T-cell (primary cell): ENCODE measurements at regions not wholly inside any gene's neighbourhood (a gene's known extent, or its start where the extent isn't known, plus 50 kb on each side); places are given as distances from the start of the nearest gene placed in this dataset.

Experiments used
- ATAC-seq, 4 experiments: fragments of 200-7000 bp in 3 of 4; fragments of 150-1000 bp in 1 of 4; cut with Tn5 transposase; replicated peaks in 1 of 4; 1 replicate in 3 of 4; 2 replicates in 1 of 4; pipeline ENCODE4 v1.10.0; 2021; ENCODE audit warnings: moderate library complexity in 3 of 4, mild to moderate bottlenecking in 2 of 4, moderate number of reproducible peaks in 1 of 4
- CTCF ChIA-PET, 2 donors: fragments of 300-600 bp; sonication (Branson Sonifier 250); formaldehyde crosslinking; loops; one replicate each; lab custom pipeline; 2022; ENCODE audit warnings: antibody characterized with exemption in 2 of 2; lab: Charles Lee
- POLR2A ChIA-PET, 2 donors: fragments of 300-600 bp; sonication (Branson Sonifier 250); formaldehyde crosslinking; loops; one replicate each; lab custom pipeline; 2022; ENCODE audit warnings: antibody characterized with exemption in 2 of 2; lab: Charles Lee
- DNase-seq, 35 experiments: peaks; one replicate each; pipeline versions ENCODE4 v3.0.0 to v3.0.0-alpha.2; 2013 to 2023
- H3K27ac ChIP-seq: one replicate; pipeline ENCODE4 v1.5.1; 2013; ENCODE audit warnings: low read length
- H3K27me3 ChIP-seq, 2 experiments: replicated peaks in 1 of 2; 1 replicate in 1 of 2; 2 replicates in 1 of 2; pipeline versions ENCODE4 v1.6.1 to v1.7.0; 2013; ENCODE audit warnings: low read length in 1 of 2, mixed read lengths in 1 of 2; ENCODE audit not compliant: control insufficient read depth in 2 of 2, insufficient read depth in 2 of 2; ENCODE audit errors: extremely low read depth in 1 of 2
- H3K36me3 ChIP-seq, 2 donors: 1 replicate in 1 of 2; 2 replicates in 1 of 2; pipeline versions ENCODE4 v1.6.1 to v1.7.0; 2013; ENCODE audit warnings: low read length in 1 of 2; ENCODE audit not compliant: control insufficient read depth in 2 of 2, insufficient read depth in 1 of 2; ENCODE audit errors: extremely low read depth in 1 of 2
- H3K4me1 ChIP-seq, 2 experiments: 1 replicate in 1 of 2; 2 replicates in 1 of 2; pipeline versions ENCODE4 v1.6.1 to v1.7.0; 2013; ENCODE audit warnings: low read length in 2 of 2, mixed read lengths in 1 of 2; ENCODE audit not compliant: insufficient read depth in 2 of 2, control insufficient read depth in 1 of 2; ENCODE audit errors: extremely low read depth in 1 of 2
- H3K4me3 ChIP-seq, 2 donors: 1 replicate in 1 of 2; 2 replicates in 1 of 2; pipeline versions ENCODE4 v1.5.1 to v1.7.0; 2013; ENCODE audit warnings: mild to moderate bottlenecking in 2 of 2, low read length in 1 of 2, moderate library complexity in 1 of 2; ENCODE audit not compliant: control insufficient read depth in 1 of 2; ENCODE audit errors: extremely low read depth in 1 of 2
- H3K9me3 ChIP-seq: 2 replicates; pipeline ENCODE4 v1.7.0; 2013
- H3K27ac Mint-ChIP-seq, 2 donors: one replicate each; pipeline ENCODE4 v1.8.0; 2020 to 2021; ENCODE audit warnings: mild to moderate bottlenecking in 2 of 2, mixed read lengths in 2 of 2
- H3K27me3 Mint-ChIP-seq, 2 donors: one replicate each; pipeline ENCODE4 v1.8.0; 2021 to 2022; ENCODE audit warnings: mixed read lengths in 2 of 2
- H3K36me3 Mint-ChIP-seq: one replicate; pipeline ENCODE4 v1.8.0; 2021; ENCODE audit warnings: mixed read lengths
- H3K4me1 Mint-ChIP-seq, 3 donors: one replicate each; pipeline ENCODE4 v1.8.0; 2020 to 2022; ENCODE audit warnings: mixed read lengths in 3 of 3, mild to moderate bottlenecking in 1 of 3
- H3K4me3 Mint-ChIP-seq, 3 donors: one replicate each; pipeline ENCODE4 v1.8.0; 2020 to 2022; ENCODE audit warnings: mild to moderate bottlenecking in 3 of 3, mixed read lengths in 3 of 3, moderate library complexity in 3 of 3
- H3K9me3 Mint-ChIP-seq, 3 donors: one replicate each; pipeline ENCODE4 v1.8.0; 2020 to 2022; ENCODE audit warnings: mixed read lengths in 3 of 3
- WGBS: methylation state at CpG from one replicate; pipeline ENCODE4 v1.1.5; 2013; ENCODE audit warnings: missing lambda C conversion rate; ENCODE audit not compliant: insufficient coverage; 5-methylcytosine and 5-hydroxymethylcytosine counted together

GRCh38 chr17:53649201-53649600 is 173.5 kb upstream of the KIF2B start:
- H3K27me3 ChIP-seq: no peaks in the 10 kb centered on the region
- ChIA-PET CTCF (no interaction called here), POLR2A (no interaction called here)
- Mint-ChIP-seq H3K36me3 (no peaks in the 10 kb centered on the region), H3K27ac (no peak overlapping the region), H3K9me3 (peaks cover 6 to 16% (median 12%) of the 10 kb centered on the region in 3 donors), H3K4me1 (no peaks in the 10 kb centered on the region), H3K4me3 (no peak overlapping the region), H3K27me3 (no peaks in the 10 kb centered on the region)
- ATAC-seq (no peak), DNase-seq (no peak)
- H3K27ac ChIP-seq: no peak overlapping the region
- H3K4me3 ChIP-seq: no peak overlapping the region
- no CpG with 5 or more reads among the region's 1 CpG for WGBS
- no peaks in the 10 kb centered on the region for H3K9me3 ChIP-seq
- H3K4me1 ChIP-seq: no peaks in the 10 kb centered on the region
- no peaks in the 10 kb centered on the region for H3K36me3 ChIP-seq

DNA sequence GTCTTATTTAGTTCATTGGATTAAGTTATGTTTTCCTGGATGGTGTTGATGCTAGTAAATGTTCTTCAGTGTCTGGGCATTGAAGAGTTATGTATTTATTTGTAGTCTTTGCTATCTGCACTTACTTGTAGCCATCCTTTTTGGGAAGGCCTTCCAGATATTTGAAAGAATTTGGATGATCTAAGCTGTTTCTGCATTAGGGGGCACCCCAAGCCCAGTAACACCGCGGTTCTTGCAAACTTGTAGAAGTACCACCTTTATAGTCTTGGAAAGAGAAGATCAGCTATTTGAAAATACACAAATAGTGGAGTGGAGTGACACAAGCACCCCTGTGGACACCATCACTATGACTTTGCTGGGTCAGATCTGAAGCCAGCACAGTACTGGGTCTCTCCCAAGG is 175.9 kb upstream of the KIF2B start:
- no peak overlapping the region for H3K27ac Mint-ChIP-seq
- Histone ChIP-seq H3K36me3 (no peaks in the 10 kb centered on the region), H3K4me1 (no peaks in the 10 kb centered on the region), H3K27me3 (no peaks in the 10 kb centered on the region), H3K4me3 (no peak overlapping the region), H3K9me3 (no peaks in the 10 kb centered on the region), H3K27ac (no peak overlapping the region)
- no peaks in the 10 kb centered on the region for H3K4me1 Mint-ChIP-seq
- CTCF ChIA-PET: no interaction called here
- ATAC-seq (no peak), DNase-seq (no peak)
- no CpG with 5 or more reads among the region's 2 CpGs for WGBS
- peaks cover 17 to 22% (median 22%) of the 10 kb centered on the region in 3 donors for H3K9me3 Mint-ChIP-seq
- H3K4me3 Mint-ChIP-seq: no peak overlapping the region
- POLR2A ChIA-PET: no interaction called here
- H3K36me3 Mint-ChIP-seq: no peaks in the 10 kb centered on the region
- no peaks in the 10 kb centered on the region for H3K27me3 Mint-ChIP-seq

DNA sequence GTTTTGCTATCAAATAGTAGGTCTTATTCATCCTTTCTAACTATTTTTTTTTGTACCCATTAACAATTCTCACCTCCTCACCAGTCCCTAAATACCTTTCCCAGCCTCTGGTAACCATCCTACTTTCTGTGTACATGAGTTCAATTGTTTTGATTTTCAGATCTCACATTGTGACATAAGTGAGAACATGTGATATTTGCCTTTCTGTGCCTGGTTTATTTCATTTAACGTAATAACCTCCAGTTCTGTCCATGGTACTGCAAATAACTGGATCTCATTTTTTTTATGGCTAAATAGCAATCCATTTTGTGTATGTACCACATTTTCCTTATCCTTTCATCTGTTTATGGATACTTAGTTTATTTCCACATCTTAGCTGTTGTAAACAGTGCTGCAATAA is 181.9 kb upstream of the KIF2B start:
- Histone ChIP-seq H3K4me1 (no peaks in the 10 kb centered on the region), H3K36me3 (no peaks in the 10 kb centered on the region), H3K9me3 (no peaks in the 10 kb centered on the region), H3K27ac (no peak overlapping the region), H3K27me3 (no peaks in the 10 kb centered on the region), H3K4me3 (no peak overlapping the region)
- CTCF ChIA-PET: no interaction called here
- no peaks in the 10 kb centered on the region for H3K27me3 Mint-ChIP-seq
- no peaks in the 10 kb centered on the region for H3K4me1 Mint-ChIP-seq
- no CpG with 5 or more reads among the region's 1 CpG for WGBS
- no peak for ATAC-seq
- no peak for DNase-seq
- no peak overlapping the region for H3K27ac Mint-ChIP-seq
- H3K4me3 Mint-ChIP-seq: no peak overlapping the region
- peaks cover 17 to 23% (median 21%) of the 10 kb centered on the region in 3 donors for H3K9me3 Mint-ChIP-seq
- no peaks in the 10 kb centered on the region for H3K36me3 Mint-ChIP-seq
- POLR2A ChIA-PET: no interaction called here

DNA sequence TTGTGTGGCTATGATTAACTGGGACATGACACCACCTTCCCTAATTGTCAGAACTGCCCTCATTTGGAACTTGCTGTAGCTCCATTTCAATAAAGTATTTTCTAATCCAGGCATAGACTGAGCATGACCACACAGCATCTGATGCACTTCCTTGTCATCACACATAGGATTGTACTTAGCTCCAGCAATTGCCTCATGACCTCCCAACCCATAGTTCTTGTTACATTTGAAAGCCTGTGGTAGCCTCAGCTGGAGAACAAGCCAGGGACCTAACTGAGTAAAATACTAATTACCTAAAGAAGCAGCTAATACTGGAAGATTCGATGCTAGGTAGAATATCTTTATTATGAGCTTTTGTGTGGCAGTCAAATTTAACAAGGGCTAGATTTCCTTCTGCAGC is 187.3 kb upstream of the KIF2B start:
- ATAC-seq (no peak), DNase-seq (no peak)
- peaks cover 2 to 10% (median 4%) of the 10 kb centered on the region in 3 donors for H3K9me3 Mint-ChIP-seq
- Histone ChIP-seq H3K4me3 (no peak overlapping the region), H3K27ac (no peak overlapping the region), H3K36me3 (no peaks in the 10 kb centered on the region), H3K4me1 (no peaks in the 10 kb centered on the region), H3K9me3 (no peaks in the 10 kb centered on the region), H3K27me3 (no peaks in the 10 kb centered on the region)
- WGBS: no CpG with 5 or more reads among the region's 1 CpG
- H3K4me1 Mint-ChIP-seq: no peaks in the 10 kb centered on the region
- H3K36me3 Mint-ChIP-seq: no peaks in the 10 kb centered on the region
- ChIA-PET POLR2A (no interaction called here), CTCF (no interaction called here)
- H3K27me3 Mint-ChIP-seq: no peaks in the 10 kb centered on the region
- H3K27ac Mint-ChIP-seq: no peak overlapping the region
- H3K4me3 Mint-ChIP-seq: no peak overlapping the region

DNA sequence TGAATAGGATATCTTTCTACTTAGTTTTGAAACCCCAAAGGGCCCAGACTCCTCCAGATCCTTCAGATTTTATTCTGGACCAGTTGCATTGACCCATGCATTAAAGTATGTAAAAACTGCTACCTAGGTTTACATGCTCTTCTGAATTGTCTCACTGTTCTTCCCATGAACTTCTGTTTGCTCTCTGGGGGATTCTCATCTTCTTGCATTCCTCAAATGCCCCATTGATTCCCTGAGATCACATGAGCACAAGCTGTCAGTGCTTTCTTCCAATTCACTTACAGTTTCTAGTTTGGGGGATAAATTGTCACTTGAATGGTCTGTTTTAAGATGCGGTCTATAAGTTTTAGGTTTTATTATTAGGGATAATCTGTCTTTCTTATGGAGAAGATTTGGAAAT is 188.9 kb upstream of the KIF2B start:
- Histone ChIP-seq H3K36me3 (no peaks in the 10 kb centered on the region), H3K9me3 (no peaks in the 10 kb centered on the region), H3K4me1 (no peaks in the 10 kb centered on the region), H3K27ac (no peak overlapping the region), H3K4me3 (no peak overlapping the region), H3K27me3 (no peaks in the 10 kb centered on the region)
- ChIA-PET POLR2A (no interaction called here), CTCF (no interaction called here)
- peaks cover 0 to 6% (median 4%) of the 10 kb centered on the region in 3 donors for H3K9me3 Mint-ChIP-seq
- no peak overlapping the region for H3K4me3 Mint-ChIP-seq
- DNase-seq (no peak), ATAC-seq (no peak)
- no peak overlapping the region for H3K27ac Mint-ChIP-seq
- no peaks in the 10 kb centered on the region for H3K4me1 Mint-ChIP-seq
- no peaks in the 10 kb centered on the region for H3K36me3 Mint-ChIP-seq
- no peaks in the 10 kb centered on the region for H3K27me3 Mint-ChIP-seq
- WGBS: no CpG with 5 or more reads among the region's 1 CpG

- H3K27ac Mint-ChIP-seq: no peak overlapping the region
- DNase-seq: no peak
- H3K4me3 ChIP-seq: no peak overlapping the region
- WGBS: 69% methylated on average over 3 of the region's 4 CpGs
- no peaks in the 10 kb centered on the region for H3K4me1 Mint-ChIP-seq
- H3K36me3 Mint-ChIP-seq: no peaks in the 10 kb centered on the region
- POLR2A ChIA-PET: no interaction called here
- no peak overlapping the region for H3K4me3 Mint-ChIP-seq
- no peak for ATAC-seq
- no peaks in the 10 kb centered on the region for H3K9me3 ChIP-seq
- H3K36me3 ChIP-seq: no peaks in the 10 kb centered on the region
- H3K27me3 ChIP-seq: no peaks in the 10 kb centered on the region
- H3K27me3 Mint-ChIP-seq: no peaks in the 10 kb centered on the region
- H3K4me1 ChIP-seq: no peaks in the 10 kb centered on the region
- no peak overlapping the region for H3K27ac ChIP-seq
- H3K9me3 Mint-ChIP-seq: peaks cover 0 to 11% (median 3%) of the 10 kb centered on the region in 3 donors
- CTCF ChIA-PET: no interaction called here
Measured at GRCh38 chr17:53631486-53631885, 191.2 kb upstream of the KIF2B start.

- no peaks in the 10 kb centered on the region for H3K9me3 ChIP-seq
- ATAC-seq (no peak), DNase-seq (no peak)
- no peaks in the 10 kb centered on the region for H3K36me3 ChIP-seq
- ChIA-PET CTCF (no interaction called here), POLR2A (no interaction called here)
- H3K27me3 Mint-ChIP-seq: no peaks in the 10 kb centered on the region
- H3K4me3 ChIP-seq: no peak overlapping the region
- H3K27ac Mint-ChIP-seq: no peak overlapping the region
- H3K27ac ChIP-seq: no peak overlapping the region
- WGBS: 20% methylated on average over 1 of the region's 1 CpG
- H3K4me3 Mint-ChIP-seq: no peak overlapping the region
- peaks cover 0 to 8% (median 3%) of the 10 kb centered on the region in 3 donors for H3K9me3 Mint-ChIP-seq
- H3K4me1 Mint-ChIP-seq: no peaks in the 10 kb centered on the region
- no peaks in the 10 kb centered on the region for H3K36me3 Mint-ChIP-seq
- H3K4me1 ChIP-seq: no peaks in the 10 kb centered on the region
- no peaks in the 10 kb centered on the region for H3K27me3 ChIP-seq
Measured at GRCh38 chr17:53630638-53631037, 192.1 kb upstream of the KIF2B start.
